ENCODE measurements at regions not wholly inside any gene's neighbourhood (a gene's known extent, or its start where the extent isn't known, plus 50 kb on each side); places are given as distances from the start of the nearest gene placed in this dataset.
A peak's percentile ranks its signal among the peaks of the same experiment; 100 is the strongest.

GRCh38 chr6:129938249-129939020 lies 77.3 kb upstream of the TMEM244 start:
- peaks cover 9% of the 10 kb centered on the region for H3K27me3 ChIP-seq (ENCODE audit: insufficient read depth, low read length)
- no peaks in the 10 kb centered on the region for H3K79me2 ChIP-seq (ENCODE audit: insufficient read depth, low read length)
- no peak overlapping the region for H3K4me3 ChIP-seq (ENCODE audit: insufficient read depth, low read length)
- no peak overlapping the region for H3K4me2 ChIP-seq (ENCODE audit: insufficient read depth, low read length)
- TF ChIP-seq CTCF (IDR thresholded peaks at IDR 0.05; ENCODE audit: extremely low read depth, low read depth, low read length), result no peak
- no peak for DNase-seq (ENCODE audit: insufficient read length, low spot score, missing footprints)
- H3K4me1 ChIP-seq (ENCODE audit: insufficient read depth, low read length), result no peaks in the 10 kb centered on the region
- H4K20me1 ChIP-seq (ENCODE audit: insufficient read depth, low read length), result no peaks in the 10 kb centered on the region
- H2AFZ ChIP-seq (ENCODE audit: low read length), result no peak overlapping the region
- H3K27ac ChIP-seq (ENCODE audit: low read depth, low read length), result no peak overlapping the region
- no peaks in the 10 kb centered on the region for H3K36me3 ChIP-seq (ENCODE audit: insufficient read depth, low read length)
- no peaks in the 10 kb centered on the region for H3K9me3 ChIP-seq (ENCODE audit: low read depth, low read length)

- H3K27ac ChIP-seq (ENCODE audit: low read depth, low read length), result no peak overlapping the region
- peak; percentile 76 for TF ChIP-seq CTCF (IDR thresholded peaks at IDR 0.05; ENCODE audit: extremely low read depth, low read depth, low read length)
- H2AFZ ChIP-seq (ENCODE audit: low read length), result peak overlapping the region; percentile 84
- no peaks in the 10 kb centered on the region for H3K4me1 ChIP-seq (ENCODE audit: insufficient read depth, low read length)
- no peaks in the 10 kb centered on the region for H4K20me1 ChIP-seq (ENCODE audit: insufficient read depth, low read length)
- peaks cover 9% of the 10 kb centered on the region for H3K27me3 ChIP-seq (ENCODE audit: insufficient read depth, low read length)
- H3K79me2 ChIP-seq (ENCODE audit: insufficient read depth, low read length), result no peaks in the 10 kb centered on the region
- peak overlapping the region; percentile 72 for H3K4me2 ChIP-seq (ENCODE audit: insufficient read depth, low read length)
- DNase-seq (ENCODE audit: insufficient read length, low spot score, missing footprints), result no peak
- no peaks in the 10 kb centered on the region for H3K36me3 ChIP-seq (ENCODE audit: insufficient read depth, low read length)
- peak overlapping the region; percentile 24 for H3K4me3 ChIP-seq (ENCODE audit: insufficient read depth, low read length)
- H3K9me3 ChIP-seq (ENCODE audit: low read depth, low read length), result no peaks in the 10 kb centered on the region
Observed at GRCh38 chr6:129936329-129937165, 75.4 kb upstream of the TMEM244 start.

GRCh38 chr6:129932321-129932720 lies 71.2 kb upstream of the TMEM244 start:
- no peaks in the 10 kb centered on the region for H3K27me3 ChIP-seq (ENCODE audit: insufficient read depth, low read length)
- peaks cover 3% of the 10 kb centered on the region for H3K4me1 ChIP-seq (ENCODE audit: insufficient read depth, low read length)
- H2AFZ ChIP-seq (ENCODE audit: low read length), result no peak overlapping the region
- no peak overlapping the region for H3K4me3 ChIP-seq (ENCODE audit: insufficient read depth, low read length)
- no peaks in the 10 kb centered on the region for H3K9me3 ChIP-seq (ENCODE audit: low read depth, low read length)
- no peaks in the 10 kb centered on the region for H4K20me1 ChIP-seq (ENCODE audit: insufficient read depth, low read length)
- no peaks in the 10 kb centered on the region for H3K79me2 ChIP-seq (ENCODE audit: insufficient read depth, low read length)
- H3K36me3 ChIP-seq (ENCODE audit: insufficient read depth, low read length), result no peaks in the 10 kb centered on the region
- no peak overlapping the region for H3K4me2 ChIP-seq (ENCODE audit: insufficient read depth, low read length)
- no peak overlapping the region for H3K27ac ChIP-seq (ENCODE audit: low read depth, low read length)
- DNase-seq (ENCODE audit: insufficient read length, low spot score, missing footprints), result no peak
- no peak for TF ChIP-seq CTCF (IDR thresholded peaks at IDR 0.05; ENCODE audit: extremely low read depth, low read depth, low read length)

- no peaks in the 10 kb centered on the region for H3K27me3 ChIP-seq (ENCODE audit: insufficient read depth, low read length)
- H4K20me1 ChIP-seq (ENCODE audit: insufficient read depth, low read length), result no peaks in the 10 kb centered on the region
- no peaks in the 10 kb centered on the region for H3K79me2 ChIP-seq (ENCODE audit: insufficient read depth, low read length)
- no peak overlapping the region for H3K4me3 ChIP-seq (ENCODE audit: insufficient read depth, low read length)
- no peak for TF ChIP-seq CTCF (IDR thresholded peaks at IDR 0.05; ENCODE audit: extremely low read depth, low read depth, low read length)
- H3K36me3 ChIP-seq (ENCODE audit: insufficient read depth, low read length), result no peaks in the 10 kb centered on the region
- no peaks in the 10 kb centered on the region for H3K9me3 ChIP-seq (ENCODE audit: low read depth, low read length)
- no peak overlapping the region for H3K27ac ChIP-seq (ENCODE audit: low read depth, low read length)
- H2AFZ ChIP-seq (ENCODE audit: low read length), result peak overlapping the region; percentile 15
- H3K4me1 ChIP-seq (ENCODE audit: insufficient read depth, low read length), result peaks cover 3% of the 10 kb centered on the region
- peak; percentile 51 for DNase-seq (ENCODE audit: insufficient read length, low spot score, missing footprints)
- H3K4me2 ChIP-seq (ENCODE audit: insufficient read depth, low read length), result no peak overlapping the region
Observed at GRCh38 chr6:129929433-129929832, 68.3 kb upstream of the TMEM244 start.
